ENCODE measurements at regions not wholly inside any gene's neighbourhood (a gene's known extent, or its start where the extent isn't known, plus 50 kb on each side); places are given as distances from the start of the nearest gene placed in this dataset.

- no peaks in the 10 kb centered on the region for H3K4me1 Mint-ChIP-seq
- H3K9ac ChIP-seq (ENCODE audit: low read length): no peak overlapping the region
- intact Hi-C loops (cut with micrococcal nuclease): no loop called here
- H3K27ac Mint-ChIP-seq: no peak overlapping the region
- H3K4me1 ChIP-seq (ENCODE audit: control insufficient read depth in 2 of 2, insufficient read depth in 2 of 2, low read length in 2 of 2): no peaks in the 10 kb centered on the region
- TF ChIP-seq CTCF (IDR thresholded peaks at IDR 0.05) (no peak), EZH2 (IDR thresholded peaks at IDR 0.05; ENCODE audit: borderline replicate concordance, insufficient read depth, low read depth, low read length, poor library complexity, severe bottlenecking) (no peak)
- no peak overlapping the region for H3K4me3 Mint-ChIP-seq
- ChIA-PET CTCF (no interaction called here), POLR2A (no interaction called here)
- 83% methylated on average over 1 of the region's 1 CpG for WGBS (ENCODE audit: insufficient coverage)
- H3K27ac ChIP-seq (ENCODE audit: low read length in 2 of 2): no peak overlapping the region
- H3K9me3 ChIP-seq (ENCODE audit: control extremely low read depth in 1 of 3, control insufficient read depth in 2 of 3, insufficient read depth in 1 of 3, low read length in 2 of 3): peaks cover 0 to 3% (median 0%) of the 10 kb centered on the region in 3 donors
- H3K4me2 ChIP-seq (replicated peaks; ENCODE audit: low read depth, low read length, poor library complexity, severe bottlenecking): no peak overlapping the region
- H3K27me3 Mint-ChIP-seq: no peaks in the 10 kb centered on the region
- no peak overlapping the region for H3K4me3 ChIP-seq (ENCODE audit: control extremely low read depth in 1 of 5, extremely low read depth in 1 of 5, insufficient read depth in 1 of 5, low read depth in 2 of 5, low read length in 4 of 5)
- H3K36me3 ChIP-seq (replicated peaks in 1 of 2; ENCODE audit: control extremely low read depth in 1 of 2, control insufficient read depth in 1 of 2, extremely low read depth in 1 of 2, insufficient read depth in 2 of 2, low read length in 1 of 2): no peaks in the 10 kb centered on the region
- no peaks in the 10 kb centered on the region for H3K79me2 ChIP-seq (ENCODE audit: control insufficient read depth, insufficient read depth, low read length)
- no peak for DNase-seq
- no peak overlapping the region for H2AFZ ChIP-seq (ENCODE audit: insufficient read depth, low read depth, low read length, poor library complexity, severe bottlenecking)
- ATAC-seq (ENCODE audit: low read depth): no peak
- H3K9me3 Mint-ChIP-seq (ENCODE audit: insufficient read depth): no peaks in the 10 kb centered on the region
- no peaks in the 10 kb centered on the region for H4K20me1 ChIP-seq (ENCODE audit: control insufficient read depth, insufficient read depth, low read length, poor library complexity, severe bottlenecking)
- H3K27me3 ChIP-seq (replicated peaks in 1 of 4; ENCODE audit: control extremely low read depth in 1 of 4, control insufficient read depth in 3 of 4, insufficient read depth in 4 of 4, low read length in 3 of 4): no peaks in the 10 kb centered on the region
Observed at GRCh38 chr10:64394744-64395143, 873.5 kb downstream of the REEP3 start.

- ATAC-seq (ENCODE audit: low read depth) (no peak), DNase-seq (no peak)
- no peaks in the 10 kb centered on the region for H3K27me3 Mint-ChIP-seq
- Histone ChIP-seq H3K4me1 (ENCODE audit: control insufficient read depth in 2 of 2, insufficient read depth in 2 of 2, low read length in 2 of 2) (no peaks in the 10 kb centered on the region), H3K9me3 (ENCODE audit: control extremely low read depth in 1 of 3, control insufficient read depth in 2 of 3, insufficient read depth in 1 of 3, low read length in 2 of 3) (peaks cover 0 to 3% (median 0%) of the 10 kb centered on the region in 3 donors), H3K79me2 (ENCODE audit: control insufficient read depth, insufficient read depth, low read length) (no peaks in the 10 kb centered on the region), H3K36me3 (replicated peaks in 1 of 2; ENCODE audit: control extremely low read depth in 1 of 2, control insufficient read depth in 1 of 2, extremely low read depth in 1 of 2, insufficient read depth in 2 of 2, low read length in 1 of 2) (no peaks in the 10 kb centered on the region), H3K27me3 (replicated peaks in 1 of 4; ENCODE audit: control extremely low read depth in 1 of 4, control insufficient read depth in 3 of 4, insufficient read depth in 4 of 4, low read length in 3 of 4) (no peaks in the 10 kb centered on the region), H3K4me3 (ENCODE audit: control extremely low read depth in 1 of 5, extremely low read depth in 1 of 5, insufficient read depth in 1 of 5, low read depth in 2 of 5, low read length in 4 of 5) (no peak overlapping the region), H2AFZ (ENCODE audit: insufficient read depth, low read depth, low read length, poor library complexity, severe bottlenecking) (no peak overlapping the region), H4K20me1 (ENCODE audit: control insufficient read depth, insufficient read depth, low read length, poor library complexity, severe bottlenecking) (no peaks in the 10 kb centered on the region), H3K4me2 (replicated peaks; ENCODE audit: low read depth, low read length, poor library complexity, severe bottlenecking) (no peak overlapping the region), H3K9ac (ENCODE audit: low read length) (no peak overlapping the region), H3K27ac (ENCODE audit: low read length in 2 of 2) (no peak overlapping the region)
- H3K4me3 Mint-ChIP-seq: no peak overlapping the region
- H3K4me1 Mint-ChIP-seq: no peaks in the 10 kb centered on the region
- ChIA-PET CTCF (no interaction called here), POLR2A (no interaction called here)
- H3K9me3 Mint-ChIP-seq (ENCODE audit: insufficient read depth): no peaks in the 10 kb centered on the region
- no peak overlapping the region for H3K27ac Mint-ChIP-seq
- intact Hi-C loops (cut with micrococcal nuclease): no loop called here
- WGBS (ENCODE audit: insufficient coverage): no CpG with 5 or more reads among the region's 1 CpG
- TF ChIP-seq EZH2 (IDR thresholded peaks at IDR 0.05; ENCODE audit: borderline replicate concordance, insufficient read depth, low read depth, low read length, poor library complexity, severe bottlenecking) (no peak), CTCF (IDR thresholded peaks at IDR 0.05) (no peak)
Observed at GRCh38 chr10:64396105-64396708, 875.0 kb downstream of the REEP3 start.

Measured in B cell (primary cell).